ENCODE measurements at regions not wholly inside any gene's neighbourhood (a gene's known extent, or its start where the extent isn't known, plus 50 kb on each side); places are given as distances from the start of the nearest gene placed in this dataset.
A peak's percentile ranks its signal among the peaks of the same experiment; 100 is the strongest.
"Not testable (repeated sequence)": the region's sequence is repeated elsewhere in the genome, so short reads cannot be mapped to it uniquely, and the experiment has no call there.

DNA sequence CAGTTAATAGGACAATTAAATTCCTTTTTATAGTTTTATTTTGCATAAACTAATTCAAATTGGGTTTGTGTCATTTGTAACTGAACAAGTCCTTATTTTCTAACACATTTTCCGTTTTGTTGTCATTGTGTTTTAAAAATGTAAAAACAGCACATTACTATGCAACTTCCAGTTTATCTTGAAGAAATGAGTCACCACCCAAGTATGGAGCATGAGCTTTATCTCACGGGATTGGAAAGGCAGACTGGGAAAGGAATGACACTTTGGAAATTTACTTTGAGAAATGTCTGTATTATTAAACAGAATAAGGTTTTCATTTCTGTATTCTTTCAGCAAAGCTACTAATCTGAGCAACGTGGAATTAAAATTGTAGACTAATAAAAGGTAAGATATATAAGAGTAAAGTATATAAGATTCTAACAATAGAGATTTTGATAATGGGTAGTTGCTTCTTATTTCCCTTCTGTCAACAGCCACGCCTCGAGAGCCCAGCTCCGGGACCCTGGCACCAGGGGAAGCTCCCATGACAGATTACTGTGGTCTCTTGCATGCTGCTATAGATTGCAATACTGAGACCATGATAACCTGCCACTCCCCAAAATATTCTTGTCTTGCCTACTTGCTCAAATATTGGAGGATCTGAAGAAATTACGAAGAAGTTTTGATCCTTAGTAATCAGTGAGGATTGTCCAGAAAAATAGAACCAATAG lies 433.1 kb downstream of the CHSY3 start:
- peak; percentile 84 for DNase-seq (ENCODE audit: low spot score)

DNA sequence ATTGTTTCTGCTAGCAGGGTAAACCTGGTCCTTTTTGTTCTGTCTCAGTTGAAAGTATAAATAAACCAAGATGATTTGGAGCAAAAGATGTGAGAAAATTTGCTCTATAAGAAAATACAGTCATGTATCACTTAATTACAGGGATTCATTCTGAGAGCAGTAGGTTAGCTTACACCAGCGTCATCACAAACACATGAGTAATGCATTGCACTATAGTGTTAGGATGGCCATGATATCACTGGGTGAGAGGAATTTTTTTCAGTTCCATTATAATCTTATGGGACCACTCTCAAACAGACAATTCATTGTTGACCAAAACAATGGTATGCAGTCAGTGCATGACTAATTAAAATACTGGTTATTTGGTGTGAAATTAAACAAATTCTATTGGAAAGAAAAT lies 430.9 kb downstream of the CHSY3 start:
- DNase-seq (ENCODE audit: low spot score), result no peak

- DNase-seq (ENCODE audit: low spot score), result no peak
Measured at GRCh38 chr5:130333089-130333488, 428.8 kb downstream of the CHSY3 start.

- no peak for DNase-seq (ENCODE audit: low spot score)
Measured at GRCh38 chr5:130331332-130331731, 427.1 kb downstream of the CHSY3 start.

DNA sequence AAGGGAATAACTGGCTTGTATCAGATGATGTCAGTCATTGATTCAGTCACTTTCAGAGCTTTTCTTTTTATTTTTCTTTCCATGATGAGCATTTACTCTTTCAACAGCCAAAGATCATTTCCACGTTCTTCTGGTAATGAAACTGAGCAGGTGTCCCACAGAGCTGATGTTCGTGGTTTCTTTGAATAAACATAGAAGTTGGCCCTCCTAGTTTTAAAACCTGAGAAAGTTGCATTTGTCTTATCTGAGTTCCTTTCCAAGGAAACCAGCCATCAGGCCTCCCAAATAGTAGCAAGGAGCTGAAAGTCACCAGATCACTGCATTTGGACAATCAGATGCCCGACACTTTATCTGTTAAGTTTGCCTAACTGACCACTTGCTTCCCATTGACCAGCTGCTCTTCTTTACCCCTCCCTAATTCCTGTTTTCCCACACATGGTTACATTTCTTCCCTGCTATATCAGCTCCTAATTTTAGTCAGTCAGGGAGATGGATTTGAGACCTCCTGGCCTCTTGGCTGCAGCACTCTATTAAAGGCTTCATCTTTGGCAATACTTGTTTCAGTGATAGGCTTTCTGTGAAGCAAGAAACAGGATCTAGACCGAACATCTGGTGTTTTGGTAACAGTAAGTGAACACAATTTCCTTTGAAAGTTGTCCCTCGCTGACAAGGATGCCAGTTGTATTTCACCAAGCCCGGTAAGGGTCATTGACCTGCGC lies 420.8 kb downstream of the CHSY3 start:
- DNase-seq (ENCODE audit: low spot score), result no peak

GRCh38 chr5:130323804-130324454 lies 419.7 kb downstream of the CHSY3 start:
- DNase-seq (ENCODE audit: low spot score), result no peak

DNA sequence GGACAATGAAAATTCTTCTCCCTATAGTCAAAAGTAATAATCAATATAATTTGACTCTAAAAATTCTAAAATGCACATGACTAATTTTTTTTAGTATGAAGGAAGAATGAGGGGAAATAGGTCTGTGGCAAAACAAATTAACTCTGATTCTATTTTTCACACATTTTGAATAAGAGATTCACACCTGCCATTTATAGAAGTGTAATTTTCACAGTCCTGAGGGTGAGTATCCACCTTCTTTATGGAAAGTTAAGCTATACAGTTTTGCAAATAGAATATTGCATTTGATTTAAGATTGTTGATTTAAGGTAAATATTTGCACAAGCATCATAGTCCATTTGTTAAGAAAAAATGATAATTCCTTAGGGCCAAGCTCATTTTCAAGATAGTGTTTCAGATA lies 417.7 kb downstream of the CHSY3 start:
- no peak for DNase-seq (ENCODE audit: low spot score)

DNA sequence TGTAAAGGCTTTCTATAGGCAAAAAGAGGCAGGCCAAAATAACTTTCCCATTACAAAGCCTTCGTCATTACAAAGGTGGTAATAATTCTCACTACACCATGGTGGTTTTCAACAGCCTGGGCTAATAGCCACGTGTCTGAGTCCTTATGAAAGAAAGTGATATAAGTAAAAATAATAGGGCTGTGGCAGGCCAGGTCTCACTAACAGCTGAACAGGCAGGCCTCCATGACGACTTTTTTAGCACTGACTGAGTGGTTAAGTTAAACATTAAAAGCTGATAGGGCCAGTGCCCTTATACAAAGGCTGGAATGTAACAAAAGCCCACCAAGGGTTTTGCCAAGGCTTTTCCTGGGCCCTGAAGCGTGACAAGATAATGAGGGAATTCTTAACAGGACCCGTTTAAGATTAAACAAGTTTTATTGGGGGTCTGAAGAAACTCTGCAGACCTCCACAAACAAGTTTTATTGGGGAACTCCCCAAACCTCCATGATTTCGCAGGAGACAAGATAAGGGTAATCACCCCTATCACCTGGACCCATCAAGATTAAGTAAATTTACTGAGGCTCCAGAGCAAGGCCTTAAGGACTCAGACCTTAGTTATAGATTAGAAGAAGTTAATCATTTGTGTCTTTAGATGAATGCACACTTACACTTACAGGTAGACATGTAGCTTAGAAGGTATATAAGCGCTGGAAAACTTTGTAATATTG lies 412.9 kb downstream of the CHSY3 start:
- no peak for DNase-seq (ENCODE audit: low spot score)

DNA sequence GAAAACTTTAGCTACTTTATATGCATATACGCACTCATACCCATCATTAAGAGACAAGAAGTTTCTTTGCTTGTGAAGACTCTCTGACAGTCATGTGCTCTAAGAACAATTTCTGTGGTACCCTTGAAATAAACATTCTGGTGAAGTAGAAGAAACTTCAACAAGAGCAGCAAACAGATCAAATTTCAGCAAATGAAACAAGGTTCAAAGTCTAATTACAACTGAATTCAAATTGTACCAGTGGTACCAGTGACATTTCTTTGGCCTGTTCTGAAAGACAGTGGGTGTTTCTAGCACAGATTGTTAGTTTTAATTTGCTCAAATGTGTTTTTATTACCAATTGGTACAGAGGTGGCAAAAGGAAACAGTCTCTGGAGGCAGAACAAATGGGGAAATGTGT lies 391.0 kb downstream of the CHSY3 start:
- no peak for DNase-seq (ENCODE audit: low spot score)

- DNase-seq (ENCODE audit: low spot score), result not testable (repeated sequence)
Measured at GRCh38 chr5:130294798-130295197, 390.5 kb downstream of the CHSY3 start.

DNA sequence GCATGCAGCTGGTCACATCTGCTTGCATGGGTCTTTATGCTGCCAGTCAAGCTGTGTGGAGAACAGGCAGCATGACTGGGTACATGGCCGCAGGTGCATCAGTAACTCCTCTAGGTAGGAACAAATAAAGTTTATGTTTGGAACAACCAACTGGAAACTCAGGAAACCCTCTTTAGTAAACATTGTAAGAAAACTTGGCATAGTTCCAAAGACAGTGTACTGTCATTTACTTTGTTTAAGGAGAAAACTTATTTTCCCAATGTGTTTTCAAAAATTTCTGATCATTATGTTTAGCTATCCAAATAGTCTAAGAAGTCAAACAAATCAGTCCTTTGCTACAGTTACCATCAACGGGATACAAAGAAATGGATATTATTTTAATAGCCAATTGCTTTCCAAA lies 386.0 kb downstream of the CHSY3 start:
- no peak for DNase-seq (ENCODE audit: low spot score)

DNA sequence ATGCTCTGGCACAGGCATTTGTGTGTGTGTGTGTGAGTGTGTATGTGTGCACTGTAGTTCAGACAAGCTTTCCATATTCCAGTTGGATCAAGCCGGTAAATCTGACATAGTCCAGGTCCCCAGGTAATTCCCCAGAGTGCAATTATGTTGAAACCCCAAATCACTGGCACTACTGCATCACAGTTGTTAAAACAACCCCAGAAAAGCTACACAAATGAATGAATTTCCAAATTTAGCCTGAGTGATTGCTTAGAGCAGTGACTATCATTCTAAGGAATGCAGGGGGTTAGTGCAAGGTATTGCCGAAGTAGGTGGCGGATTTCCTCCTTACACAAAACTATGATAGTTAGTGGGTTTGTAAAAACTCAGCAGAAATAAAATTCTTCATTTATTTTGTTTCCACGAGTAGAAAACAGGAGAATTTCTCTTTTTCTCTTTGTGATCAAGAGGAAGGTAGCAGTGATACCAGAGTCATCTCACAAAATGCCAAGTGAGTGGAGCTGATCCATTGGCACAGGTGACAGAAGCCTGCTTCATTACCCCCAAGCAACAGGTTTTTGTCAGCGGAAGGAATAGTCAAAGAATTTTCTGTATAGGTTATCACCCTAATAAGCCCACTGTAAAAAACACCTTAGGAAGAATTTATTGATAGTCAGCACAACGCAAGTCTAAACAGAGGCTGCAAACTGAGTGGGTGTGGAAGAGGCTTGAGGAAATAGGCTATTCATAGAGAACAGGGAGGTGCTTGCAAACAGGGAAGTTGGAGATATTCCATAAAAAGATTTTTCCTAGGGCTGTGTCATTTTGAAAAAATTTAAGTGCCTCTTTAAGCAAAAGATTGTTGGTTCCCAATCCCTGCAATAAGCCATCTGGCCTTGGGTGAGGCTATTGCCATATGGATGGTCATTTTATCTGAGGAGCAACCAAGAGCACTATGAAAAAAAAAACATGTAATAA lies 385.1 kb downstream of the CHSY3 start:
- no peak for DNase-seq (ENCODE audit: low spot score)

- no peak for DNase-seq (ENCODE audit: low spot score)
Measured at GRCh38 chr5:130287438-130287837, 383.2 kb downstream of the CHSY3 start.

DNA sequence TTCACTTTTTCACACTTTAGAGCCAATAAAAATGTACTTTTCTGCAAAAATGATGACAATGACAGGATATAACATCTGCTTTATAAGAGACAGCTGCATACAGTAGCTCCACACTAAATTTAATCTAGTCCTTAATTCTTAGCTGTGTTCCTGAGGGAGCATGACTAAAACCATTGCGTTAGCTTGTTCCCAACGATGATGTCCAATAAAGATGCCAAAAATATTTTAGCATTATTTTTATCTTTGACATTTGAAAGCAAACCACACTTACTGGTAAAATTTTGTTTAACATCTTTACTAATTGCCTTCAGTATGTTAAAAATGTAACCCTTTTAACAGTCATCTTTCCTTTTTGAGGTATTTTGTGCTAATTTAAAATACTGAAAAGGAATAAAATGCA lies 382.7 kb downstream of the CHSY3 start:
- no peak for DNase-seq (ENCODE audit: low spot score)

DNA sequence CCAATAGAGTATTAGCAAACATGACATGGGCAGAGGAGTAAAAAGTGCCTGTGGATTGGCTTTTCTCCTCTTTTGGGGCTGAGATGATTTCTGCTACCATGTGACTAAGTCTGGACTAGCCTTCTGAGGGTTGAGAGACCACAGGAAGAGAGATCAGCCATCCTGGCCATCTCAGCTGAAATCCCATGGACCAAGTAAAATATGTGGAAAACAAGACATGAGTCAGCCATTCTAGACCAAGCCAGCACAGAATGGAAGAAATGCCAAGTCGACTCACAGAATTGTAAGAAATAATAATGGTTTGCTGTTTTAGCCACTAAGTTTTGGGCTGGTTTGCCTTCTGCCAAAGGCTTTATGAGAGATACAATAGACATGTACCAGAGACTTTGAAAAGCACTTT lies 377.8 kb downstream of the CHSY3 start:
- no peak for DNase-seq (ENCODE audit: low spot score)

- DNase-seq (ENCODE audit: low spot score), result no peak
Measured at GRCh38 chr5:130280528-130281217, 376.4 kb downstream of the CHSY3 start.

DNA sequence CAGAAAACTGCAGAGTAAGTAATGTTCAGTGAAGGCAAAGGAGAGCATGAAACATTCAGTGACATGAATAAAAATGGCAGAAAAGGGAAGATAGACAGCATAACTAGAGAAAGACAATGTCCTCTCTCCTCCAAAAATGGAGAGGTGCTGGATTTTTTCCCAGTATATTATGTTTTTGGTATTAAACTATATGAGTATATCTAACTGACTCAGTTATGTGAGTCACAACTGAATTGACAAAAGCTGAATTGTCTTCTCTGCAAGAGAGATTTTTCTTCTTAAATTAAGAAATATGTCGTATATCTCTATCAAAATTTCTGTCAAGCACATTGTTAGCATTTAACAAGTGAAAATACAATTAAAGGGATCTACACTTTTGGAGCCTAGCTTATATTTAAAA lies 375.1 kb downstream of the CHSY3 start:
- no peak for DNase-seq (ENCODE audit: low spot score)

DNA sequence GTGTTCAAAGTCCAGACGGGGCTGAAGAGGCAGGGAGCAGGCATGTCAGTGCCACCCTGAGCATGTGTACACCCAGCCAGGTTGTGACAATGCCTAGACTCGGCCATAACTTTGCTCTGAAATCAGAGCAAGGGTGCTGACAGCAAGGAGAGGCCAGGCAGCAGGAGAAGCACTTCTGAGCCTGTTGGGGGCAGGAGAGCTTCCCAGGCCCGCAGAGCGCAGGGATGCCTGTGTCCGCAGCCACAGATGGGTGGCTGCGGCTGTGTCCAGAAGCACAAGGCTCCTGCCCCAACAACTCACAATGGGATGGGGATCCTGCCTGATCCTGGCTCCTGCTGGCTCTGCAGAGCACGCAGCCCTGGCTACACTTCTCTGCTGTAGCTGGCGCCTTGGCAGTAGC lies 373.9 kb downstream of the CHSY3 start:
- DNase-seq (ENCODE audit: low spot score), result no peak

- DNase-seq (ENCODE audit: low spot score), result no peak
Measured at GRCh38 chr5:130277522-130277921, 373.3 kb downstream of the CHSY3 start.

DNA sequence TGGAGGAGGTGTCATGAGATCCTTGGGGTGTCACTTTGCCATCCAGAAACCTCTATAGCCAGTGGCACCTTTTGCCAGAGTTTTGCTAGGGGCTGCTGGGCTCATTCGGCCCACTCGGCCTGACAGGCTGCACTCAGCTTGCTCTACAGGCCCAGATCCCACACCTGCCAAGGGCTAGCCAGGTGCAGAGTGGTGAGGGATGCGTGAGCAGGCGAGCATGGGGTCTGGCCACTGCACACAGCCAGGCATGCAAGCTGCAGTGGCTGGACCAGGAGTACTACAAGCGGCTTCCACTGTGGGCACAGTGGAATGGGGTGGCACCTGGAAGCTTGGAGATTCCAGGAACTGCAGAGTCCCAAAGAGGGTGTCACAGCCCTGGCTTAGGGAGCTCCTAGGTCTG lies 372.7 kb downstream of the CHSY3 start:
- DNase-seq (ENCODE audit: low spot score), result no peak

DNA sequence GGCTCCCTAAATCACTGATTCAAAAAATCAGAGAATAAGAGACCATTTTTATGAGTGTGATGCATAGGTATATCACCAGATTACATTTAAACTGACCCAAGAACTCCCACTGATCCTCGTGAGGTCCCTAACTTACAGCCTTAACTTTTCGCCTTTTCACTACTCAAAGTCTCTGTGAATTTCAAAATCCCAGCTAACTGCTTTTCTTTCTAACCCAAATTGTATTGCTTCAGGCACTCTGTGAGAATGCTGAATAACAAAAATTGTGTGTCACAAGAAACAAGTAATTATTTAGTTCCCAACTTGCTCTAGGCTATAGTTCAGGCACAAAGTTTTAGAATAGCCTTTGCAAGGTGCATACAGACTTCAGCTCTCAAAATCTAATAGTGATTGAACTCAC lies 368.6 kb downstream of the CHSY3 start:
- DNase-seq (ENCODE audit: low spot score), result no peak
